ENCODE measurements at regions not wholly inside any gene's neighbourhood (a gene's known extent, or its start where the extent isn't known, plus 50 kb on each side); places are given as distances from the start of the nearest gene placed in this dataset.

GRCh38 chr6:91013511-91013910, 426.6 kb upstream of the MAP3K7 start:
- intact Hi-C loops (cut with DNase I): no loop called here

GRCh38 chr6:90997076-90997475, 410.2 kb upstream of the MAP3K7 start:
- no peaks in the 10 kb centered on the region for H3K9me3 ChIP-seq
- no peaks in the 10 kb centered on the region for H3K36me3 ChIP-seq
- no peak for DNase-seq
- no peak overlapping the region for H3K27ac ChIP-seq
- TF ChIP-seq CTCF (IDR thresholded peaks at IDR 0.05) (no peak), POLR2A (IDR thresholded peaks at IDR 0.05) (no peak)
- no peak for ATAC-seq
- no peaks in the 10 kb centered on the region for H3K27me3 ChIP-seq
- no peaks in the 10 kb centered on the region for H3K4me1 ChIP-seq
- intact Hi-C loops (cut with DNase I): no loop called here
- no peak overlapping the region for H3K4me3 ChIP-seq
- 55 to 62% (median 61%) methylated on average over 4 of the region's 4 CpGs for WGBS, 4 donors

More at GRCh38 chr6:91013511-91013910, 426.6 kb upstream of the MAP3K7 start:
- no peaks in the 10 kb centered on the region for H3K36me3 ChIP-seq
- no peaks in the 10 kb centered on the region for H3K4me1 ChIP-seq
- no peak overlapping the region for H3K4me3 ChIP-seq
- DNase-seq (no peak), ATAC-seq (no peak)
- H3K27ac ChIP-seq: no peak overlapping the region
- TF ChIP-seq POLR2A (IDR thresholded peaks at IDR 0.05) (no peak), CTCF (IDR thresholded peaks at IDR 0.05) (no peak)
- no peaks in the 10 kb centered on the region for H3K27me3 ChIP-seq
- no peaks in the 10 kb centered on the region for H3K9me3 ChIP-seq

- H3K27ac ChIP-seq: no peak overlapping the region
- ATAC-seq: no peak
- TF ChIP-seq CTCF (IDR thresholded peaks at IDR 0.05) (no peak), POLR2A (IDR thresholded peaks at IDR 0.05) (no peak)
- WGBS, 4 donors: 78 to 81% (median 79%) methylated on average over 3 of the region's 3 CpGs
- intact Hi-C loops (cut with DNase I): no loop called here
- no peak for DNase-seq
- no peaks in the 10 kb centered on the region for H3K27me3 ChIP-seq
- no peak overlapping the region for H3K4me3 ChIP-seq
- H3K36me3 ChIP-seq: no peaks in the 10 kb centered on the region
- no peaks in the 10 kb centered on the region for H3K4me1 ChIP-seq
- no peaks in the 10 kb centered on the region for H3K9me3 ChIP-seq
These were observed 406.9 kb upstream of the MAP3K7 start for GRCh38 chr6:90993770-90994169.

- WGBS, 4 donors: 81 to 88% (median 85%) methylated on average over 5 of the region's 5 CpGs
- intact Hi-C loops (cut with DNase I): no loop called here
- Histone ChIP-seq H3K36me3 (no peaks in the 10 kb centered on the region), H3K9me3 (no peaks in the 10 kb centered on the region), H3K4me1 (no peaks in the 10 kb centered on the region), H3K4me3 (no peak overlapping the region), H3K27me3 (no peaks in the 10 kb centered on the region), H3K27ac (no peak overlapping the region)
- no peak for TF ChIP-seq POLR2A (IDR thresholded peaks at IDR 0.05)
- TF ChIP-seq CTCF (IDR thresholded peaks at IDR 0.05): no peak
- ATAC-seq (no peak), DNase-seq (no peak)
These were observed 402.9 kb upstream of the MAP3K7 start for GRCh38 chr6:90989763-90990162.
